ENCODE measurements at regions not wholly inside any gene's neighbourhood (a gene's known extent, or its start where the extent isn't known, plus 50 kb on each side); places are given as distances from the start of the nearest gene placed in this dataset.

GRCh38 chr18:55694291-55694690 is 106.3 kb upstream of the TCF4 start:
- TF ChIP-seq EZH2 (optimal IDR thresholded peaks at IDR 0.05; ENCODE audit: low read depth, low read length) (no peak), CTCF (IDR thresholded peaks at IDR 0.05; ENCODE audit: low read length) (no peak), EZH2phosphoT487 (IDR thresholded peaks at IDR 0.05; ENCODE audit: low read length) (no peak)
- H3K36me3 ChIP-seq (replicated peaks; ENCODE audit: insufficient read depth, low read length) = no peaks in the 10 kb centered on the region
- H3K4me3 ChIP-seq (ENCODE audit: low read length) = no peak overlapping the region
- no peaks in the 10 kb centered on the region for H3K79me2 ChIP-seq (ENCODE audit: low read length)
- no peak for DNase-seq
- no peak overlapping the region for H3K27ac ChIP-seq (ENCODE audit: low read length)
- no peaks in the 10 kb centered on the region for H3K27me3 ChIP-seq (replicated peaks; ENCODE audit: insufficient read depth, low read length)
- no peak overlapping the region for H2AFZ ChIP-seq (ENCODE audit: low read length)
- no peaks in the 10 kb centered on the region for H3F3A ChIP-seq (ENCODE audit: insufficient read depth, low read length)
- no peaks in the 10 kb centered on the region for H3K9me3 ChIP-seq (replicated peaks; ENCODE audit: insufficient read depth, low read length)
- H3K9me2 ChIP-seq (replicated peaks; ENCODE audit: insufficient read depth, low read length) = no peaks in the 10 kb centered on the region
- no peaks in the 10 kb centered on the region for H4K20me1 ChIP-seq (ENCODE audit: insufficient read depth, low read length)
- no peak overlapping the region for H3K9ac ChIP-seq (ENCODE audit: low read length)
- no peak overlapping the region for H3K4me2 ChIP-seq (ENCODE audit: low read depth, low read length)
- no peaks in the 10 kb centered on the region for H3K4me1 ChIP-seq (ENCODE audit: low read length)

DNA sequence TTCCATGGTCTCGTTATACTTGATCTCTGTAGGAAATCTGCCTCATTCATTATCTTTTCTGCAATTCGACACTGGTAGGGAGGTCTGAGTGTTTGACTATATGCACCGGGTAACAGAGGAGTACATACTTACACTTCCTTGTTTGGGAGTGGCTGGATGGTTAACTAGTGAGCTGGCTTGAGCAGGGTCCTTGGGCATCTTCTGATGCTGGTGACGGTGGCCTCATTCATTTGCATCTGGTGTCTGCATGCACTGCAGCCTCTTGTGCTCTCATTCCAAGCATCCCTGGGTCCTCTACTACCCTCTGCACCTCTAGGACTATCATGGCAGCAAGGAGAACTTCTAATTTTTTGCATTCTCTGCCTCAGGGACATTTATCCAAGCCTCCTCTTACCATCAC is 100.0 kb upstream of the TCF4 start:
- Histone ChIP-seq H3K9ac (ENCODE audit: low read length) (no peak overlapping the region), H2AFZ (ENCODE audit: low read length) (no peak overlapping the region), H3K9me3 (replicated peaks; ENCODE audit: insufficient read depth, low read length) (no peaks in the 10 kb centered on the region), H3K4me2 (ENCODE audit: low read depth, low read length) (no peak overlapping the region), H3K4me1 (ENCODE audit: low read length) (no peaks in the 10 kb centered on the region), H3K9me2 (replicated peaks; ENCODE audit: insufficient read depth, low read length) (no peaks in the 10 kb centered on the region), H3F3A (ENCODE audit: insufficient read depth, low read length) (no peaks in the 10 kb centered on the region), H3K36me3 (replicated peaks; ENCODE audit: insufficient read depth, low read length) (no peaks in the 10 kb centered on the region), H3K79me2 (ENCODE audit: low read length) (no peaks in the 10 kb centered on the region), H3K4me3 (ENCODE audit: low read length) (no peak overlapping the region), H4K20me1 (ENCODE audit: insufficient read depth, low read length) (no peaks in the 10 kb centered on the region), H3K27ac (ENCODE audit: low read length) (no peak overlapping the region), H3K27me3 (replicated peaks; ENCODE audit: insufficient read depth, low read length) (no peaks in the 10 kb centered on the region)
- no peak for DNase-seq
- TF ChIP-seq EZH2phosphoT487 (IDR thresholded peaks at IDR 0.05; ENCODE audit: low read length) = no peak
- no peak for TF ChIP-seq EZH2 (optimal IDR thresholded peaks at IDR 0.05; ENCODE audit: low read depth, low read length)
- no peak for TF ChIP-seq CTCF (IDR thresholded peaks at IDR 0.05; ENCODE audit: low read length)

GRCh38 chr18:55687106-55687505 is 99.1 kb upstream of the TCF4 start:
- no peaks in the 10 kb centered on the region for H3K27me3 ChIP-seq (replicated peaks; ENCODE audit: insufficient read depth, low read length)
- H3K4me3 ChIP-seq (ENCODE audit: low read length) = no peak overlapping the region
- H3K79me2 ChIP-seq (ENCODE audit: low read length) = no peaks in the 10 kb centered on the region
- no peak for TF ChIP-seq CTCF (IDR thresholded peaks at IDR 0.05; ENCODE audit: low read length)
- no peak for TF ChIP-seq EZH2phosphoT487 (IDR thresholded peaks at IDR 0.05; ENCODE audit: low read length)
- no peak for TF ChIP-seq EZH2 (optimal IDR thresholded peaks at IDR 0.05; ENCODE audit: low read depth, low read length)
- no peak overlapping the region for H3K9ac ChIP-seq (ENCODE audit: low read length)
- H3F3A ChIP-seq (ENCODE audit: insufficient read depth, low read length) = no peaks in the 10 kb centered on the region
- no peak overlapping the region for H3K27ac ChIP-seq (ENCODE audit: low read length)
- DNase-seq = no peak
- H2AFZ ChIP-seq (ENCODE audit: low read length) = no peak overlapping the region
- no peaks in the 10 kb centered on the region for H3K9me2 ChIP-seq (replicated peaks; ENCODE audit: insufficient read depth, low read length)
- H3K9me3 ChIP-seq (replicated peaks; ENCODE audit: insufficient read depth, low read length) = no peaks in the 10 kb centered on the region
- H3K4me2 ChIP-seq (ENCODE audit: low read depth, low read length) = no peak overlapping the region
- no peaks in the 10 kb centered on the region for H3K36me3 ChIP-seq (replicated peaks; ENCODE audit: insufficient read depth, low read length)
- no peaks in the 10 kb centered on the region for H4K20me1 ChIP-seq (ENCODE audit: insufficient read depth, low read length)
- H3K4me1 ChIP-seq (ENCODE audit: low read length) = no peaks in the 10 kb centered on the region

Measured in MM.1S (cell line).